Spleen (tissue), 3 donors: ENCODE measurements at regions not wholly inside any gene's neighbourhood (a gene's known extent, or its start where the extent isn't known, plus 50 kb on each side); places are given as distances from the start of the nearest gene placed in this dataset.

Experiments used
- POLR2A ChIP-seq, 3 donors: fragments of 450-650 bp; IDR thresholded peaks; one replicate each; pipeline ENCODE4 v1.5.1; 2017; ENCODE audit warnings: antibody characterized with exemption in 3 of 3, mild to moderate bottlenecking in 1 of 3
- POLR2AphosphoS5 ChIP-seq, 3 donors: sonication (generic); formaldehyde crosslinking; IDR thresholded peaks; one replicate each; pipeline ENCODE4 v1.5.1; 2017; ENCODE audit warnings: antibody characterized with exemption in 3 of 3

- TF ChIP-seq POLR2AphosphoS5 (IDR thresholded peaks at IDR 0.05): no peak
- TF ChIP-seq POLR2A (IDR thresholded peaks at IDR 0.05): no peak
These were observed 98.7 kb upstream of the TLL1 start for GRCh38 chr4:165774326-165774725.
